Endothelial cell of umbilical vein (primary cell): ENCODE measurements at regions not wholly inside any gene's neighbourhood (a gene's known extent, or its start where the extent isn't known, plus 50 kb on each side); places are given as distances from the start of the nearest gene placed in this dataset.
A peak's percentile ranks its signal among the peaks of the same experiment; 100 is the strongest.

Experiments used
- BruUV-seq: library from RNA; stranded (reverse); fragments of 400-500 nt; replicated peaks from 2 replicates; lab custom pipeline; 2021; lab: Mats Ljungman, UMichigan
- CTCF ChIA-PET: fragments of 300-600, 350-600 bp; sonication (Branson Sonifier 250); formaldehyde crosslinking; loops from one replicate; lab custom pipeline; 2021; ENCODE audit warnings: antibody characterized with exemption, inconsistent platforms; lab: Charles Lee
- POLR2A ChIA-PET: fragments of 300-600, 350-600 bp; sonication (Branson Sonifier 250); formaldehyde crosslinking; loops from one replicate; lab custom pipeline; 2021; ENCODE audit warnings: antibody characterized with exemption, inconsistent platforms; lab: Charles Lee
- DNase-seq: peaks from one replicate; pipeline ENCODE4 v3.0.0-alpha.2; 2011; ENCODE audit warnings: low read depth, low spot score
- FAIRE-seq: peaks from 2 replicates; lab custom pipeline; 2011; peaks lifted over from hg19 to GRCh38; lab: Jason Lieb, UNC
- H2AFZ ChIP-seq: 2 replicates; pipeline ENCODE4 v1.6.0; 2012; ENCODE audit warnings: low read depth, low read length, control low read depth, inconsistent platforms
- H3K27ac ChIP-seq: 2 replicates; pipeline ENCODE4 v1.5.1; 2011; ENCODE audit warnings: low read depth, mild to moderate bottlenecking, control low read depth, low read length, moderate library complexity; ENCODE audit not compliant: insufficient read depth
- H3K27me3 ChIP-seq, 2 experiments: 2 replicates each; pipeline versions ENCODE4 v1.6.0 to v1.6.1; 2011; ENCODE audit warnings: low read length in 2 of 2, mixed read lengths in 1 of 2; ENCODE audit not compliant: control insufficient read depth in 2 of 2, insufficient read depth in 2 of 2
- H3K36me3 ChIP-seq, 2 experiments: 2 replicates in 1 of 2; 3 replicates in 1 of 2; pipeline ENCODE4 v1.5.1; 2011; ENCODE audit warnings: low read length in 2 of 2, mild to moderate bottlenecking in 1 of 2, moderate library complexity in 1 of 2; ENCODE audit not compliant: control insufficient read depth in 2 of 2, insufficient read depth in 2 of 2; ENCODE audit errors: extremely low read depth in 1 of 2
- H3K4me1 ChIP-seq: 3 replicates; pipeline ENCODE4 v1.5.1; 2011; ENCODE audit warnings: mild to moderate bottlenecking, low read length; ENCODE audit not compliant: control insufficient read depth, insufficient read depth; ENCODE audit errors: extremely low read depth
- H3K4me2 ChIP-seq: 2 replicates; pipeline ENCODE4 v1.6.1; 2011; ENCODE audit warnings: low read length, control low read depth, mixed read lengths; ENCODE audit not compliant: insufficient read depth
- H3K4me3 ChIP-seq, 3 experiments: fragments of 200-600 bp in 1 of 3; sonication (generic), shearing (Covaris generic) in 1 of 3; replicated peaks in 1 of 3; 2 replicates each; pipeline ENCODE4 v1.5.1; 2011 to 2016; ENCODE audit warnings: control low read depth in 3 of 3, low read length in 3 of 3, mild to moderate bottlenecking in 2 of 3, inconsistent platforms in 1 of 3, low read depth in 1 of 3, moderate library complexity in 1 of 3; ENCODE audit not compliant: insufficient read depth in 1 of 3
- H3K79me2 ChIP-seq: 2 replicates; pipeline ENCODE4 v1.6.0; 2012; ENCODE audit warnings: low read length, inconsistent platforms; ENCODE audit not compliant: control insufficient read depth, insufficient read depth
- H3K9ac ChIP-seq: replicated peaks from 2 replicates; pipeline ENCODE3; 2011; ENCODE audit warnings: low read length, control low read depth; ENCODE audit not compliant: insufficient read depth; ENCODE audit errors: extremely low read depth
- H3K9me1 ChIP-seq: replicated peaks from 3 replicates; pipeline ENCODE4 v1.6.0; 2011; ENCODE audit warnings: mild to moderate bottlenecking, low read length; ENCODE audit not compliant: control insufficient read depth, insufficient read depth; ENCODE audit errors: extremely low read depth
- H3K9me3 ChIP-seq: replicated peaks from 2 replicates; pipeline ENCODE4 v1.5.1; 2012; ENCODE audit warnings: low read length, inconsistent platforms; ENCODE audit not compliant: control insufficient read depth, insufficient read depth
- H4K20me1 ChIP-seq: replicated peaks from 2 replicates; pipeline ENCODE3; 2011; ENCODE audit warnings: mild to moderate bottlenecking, low read length; ENCODE audit not compliant: control insufficient read depth, insufficient read depth; ENCODE audit errors: extremely low read depth
- EZH2 ChIP-seq: IDR thresholded peaks from 2 replicates; pipeline ENCODE4 v1.6.1; 2012; ENCODE audit warnings: borderline replicate concordance, low read depth, mild to moderate bottlenecking, moderate library complexity, low read length, inconsistent platforms; ENCODE audit not compliant: severe bottlenecking
- FOS ChIP-seq: IDR thresholded peaks from 2 replicates; pipeline ENCODE4 v1.6.1; 2011; ENCODE audit warnings: mild to moderate bottlenecking, low read length, moderate library complexity, borderline replicate concordance; ENCODE audit not compliant: insufficient read depth
- GATA2 ChIP-seq: IDR thresholded peaks from 2 replicates; pipeline ENCODE4 v1.7.0; 2011; ENCODE audit warnings: low read depth, mild to moderate bottlenecking, moderate library complexity, mixed read lengths, low read length; ENCODE audit not compliant: insufficient read length, insufficient read depth
- JUN ChIP-seq: IDR thresholded peaks from 2 replicates; pipeline ENCODE4 v1.6.1; 2011; ENCODE audit warnings: borderline replicate concordance, low read depth; ENCODE audit not compliant: insufficient read length, insufficient read depth
- MYC ChIP-seq: IDR thresholded peaks from one replicate; pipeline ENCODE4 v1.6.1; 2011; ENCODE audit warnings: mild to moderate bottlenecking, low read depth, low read length
- POLR2A ChIP-seq: IDR thresholded peaks from 2 replicates; pipeline ENCODE4 v1.6.1; 2012; ENCODE audit warnings: low read depth, mild to moderate bottlenecking, control low read depth, low read length
- POLR2AphosphoS5 ChIP-seq: IDR thresholded peaks from 2 replicates; pipeline ENCODE4 v1.6.1; 2012; ENCODE audit warnings: low read depth, mild to moderate bottlenecking, control low read depth, low read length, moderate library complexity; ENCODE audit not compliant: insufficient read depth
- dilution Hi-C: fragments of 300-500 bp; cut with MboI; formaldehyde crosslinking; loops from one replicate; pipeline ENCODE4 v1.15.0; 2019; ENCODE audit warnings: low sequenced_read_pairs; ENCODE audit not compliant: extremely low pct_ligation_motif_present
- intact Hi-C: fragments of 100-400 bp; cut with micrococcal nuclease; formaldehyde crosslinking; loops from one replicate; pipeline ENCODE4 v1.10.0; 2022
- TF ChIP-seq, protein P1 (sequence below): IDR thresholded peaks from 2 replicates; pipeline ENCODE4 v1.6.1; 2011; ENCODE audit not compliant: insufficient read depth, insufficient read length
- TF ChIP-seq, protein P2 (sequence below), 2 donors: IDR thresholded peaks; 1 replicate in 1 of 2; 2 replicates in 1 of 2; pipeline ENCODE4 v1.5.1; 2011; ENCODE audit warnings: low read length in 2 of 2, mild to moderate bottlenecking in 2 of 2, moderate library complexity in 2 of 2, control low read depth in 1 of 2, inconsistent platforms in 1 of 2, low read depth in 1 of 2; ENCODE audit not compliant: insufficient read depth in 1 of 2; ENCODE audit errors: extremely low read depth in 1 of 2

DNA sequence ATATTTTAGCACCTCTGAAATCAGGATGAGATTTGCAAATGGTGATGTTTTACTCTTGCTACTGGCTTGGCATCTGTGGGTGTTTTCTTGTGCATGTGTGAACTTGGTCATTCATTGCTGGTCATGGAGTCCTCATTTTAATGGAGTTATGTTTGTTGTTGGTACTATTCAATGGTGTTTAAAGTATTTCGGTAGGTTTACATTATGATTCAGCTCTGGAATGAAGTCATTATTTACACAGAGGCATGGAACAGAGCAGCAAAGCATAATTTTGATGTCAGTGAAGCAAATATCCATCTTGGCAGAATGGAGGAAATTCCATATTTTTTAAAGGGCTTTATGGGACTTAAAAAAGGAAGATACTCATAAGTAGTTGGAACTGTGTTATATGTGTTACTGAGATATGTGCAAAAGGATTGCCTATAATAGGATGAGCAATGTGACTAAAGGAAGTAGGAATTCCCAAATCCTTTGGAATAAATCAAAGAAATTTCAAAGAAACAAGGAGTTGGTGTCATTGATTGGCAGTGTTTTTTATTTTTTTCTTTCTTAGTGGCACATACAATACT lies 147.4 kb downstream of the ACTBL2 start:
- no peak overlapping the region for H3K9ac ChIP-seq
- no peaks in the 10 kb centered on the region for H4K20me1 ChIP-seq
- dilution Hi-C loops (no loop called here), intact Hi-C loops (no loop called here)
- ChIA-PET POLR2A (no interaction called here), CTCF (interaction anchor here (1.5 to 2.1 kb wide), 2 partner anchors 8 to 40 kb away, joined by 3 to 6 read pairs; no protein-coding TSS in a partner anchor)
- TF ChIP-seq FOS (peak; percentile 69), JUN (peak; percentile 35), MYC (no peak), GATA2 (no peak)
- TF ChIP-seq, protein P1, sequence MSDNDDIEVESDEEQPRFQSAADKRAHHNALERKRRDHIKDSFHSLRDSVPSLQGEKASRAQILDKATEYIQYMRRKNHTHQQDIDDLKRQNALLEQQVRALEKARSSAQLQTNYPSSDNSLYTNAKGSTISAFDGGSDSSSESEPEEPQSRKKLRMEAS = no peak
- no peaks in the 10 kb centered on the region for H3K9me3 ChIP-seq
- DNase-seq (peak; percentile 81), FAIRE-seq (no peak)
- no peaks in the 10 kb centered on the region for H3K9me1 ChIP-seq
- H2AFZ ChIP-seq = no peak overlapping the region
- H3K27ac ChIP-seq = no peak overlapping the region
- H3K36me3 ChIP-seq = no peaks in the 10 kb centered on the region
- no TSS peak for BruUV-seq
- H3K4me3 ChIP-seq = no peak overlapping the region
- peaks cover 13% of the 10 kb centered on the region for H3K4me1 ChIP-seq
- no peaks in the 10 kb centered on the region for H3K27me3 ChIP-seq
- H3K4me2 ChIP-seq = peak overlapping the region; percentile 22
- H3K79me2 ChIP-seq = no peaks in the 10 kb centered on the region

DNA sequence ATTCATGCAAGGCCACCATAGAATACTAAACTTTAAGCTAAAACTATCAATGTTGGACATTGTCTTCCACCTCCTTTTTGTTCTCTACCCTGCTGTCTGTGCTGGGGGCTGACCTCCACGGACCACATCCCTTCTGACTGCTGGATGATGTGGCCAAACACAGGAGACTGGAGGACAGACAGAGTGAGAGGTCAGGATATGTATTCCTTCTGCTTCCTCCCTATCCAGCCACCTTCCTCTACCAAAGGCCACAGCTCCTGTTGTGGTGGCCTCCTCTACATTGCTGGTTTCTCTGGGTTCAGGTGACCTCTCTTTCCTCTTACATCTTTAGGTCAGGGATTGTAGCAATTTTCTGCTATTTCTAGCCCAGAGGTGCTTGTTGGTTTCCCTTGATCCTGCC lies 148.1 kb downstream of the ACTBL2 start:
- FAIRE-seq = peak; percentile 15
- TF ChIP-seq POLR2AphosphoS5 = peak; percentile 58
- peak; percentile 65 for TF ChIP-seq GATA2
- peak; percentile 84 for TF ChIP-seq FOS
- TF ChIP-seq JUN = no peak
- TF ChIP-seq, protein P1 = no peak
- TF ChIP-seq, protein P2, sequence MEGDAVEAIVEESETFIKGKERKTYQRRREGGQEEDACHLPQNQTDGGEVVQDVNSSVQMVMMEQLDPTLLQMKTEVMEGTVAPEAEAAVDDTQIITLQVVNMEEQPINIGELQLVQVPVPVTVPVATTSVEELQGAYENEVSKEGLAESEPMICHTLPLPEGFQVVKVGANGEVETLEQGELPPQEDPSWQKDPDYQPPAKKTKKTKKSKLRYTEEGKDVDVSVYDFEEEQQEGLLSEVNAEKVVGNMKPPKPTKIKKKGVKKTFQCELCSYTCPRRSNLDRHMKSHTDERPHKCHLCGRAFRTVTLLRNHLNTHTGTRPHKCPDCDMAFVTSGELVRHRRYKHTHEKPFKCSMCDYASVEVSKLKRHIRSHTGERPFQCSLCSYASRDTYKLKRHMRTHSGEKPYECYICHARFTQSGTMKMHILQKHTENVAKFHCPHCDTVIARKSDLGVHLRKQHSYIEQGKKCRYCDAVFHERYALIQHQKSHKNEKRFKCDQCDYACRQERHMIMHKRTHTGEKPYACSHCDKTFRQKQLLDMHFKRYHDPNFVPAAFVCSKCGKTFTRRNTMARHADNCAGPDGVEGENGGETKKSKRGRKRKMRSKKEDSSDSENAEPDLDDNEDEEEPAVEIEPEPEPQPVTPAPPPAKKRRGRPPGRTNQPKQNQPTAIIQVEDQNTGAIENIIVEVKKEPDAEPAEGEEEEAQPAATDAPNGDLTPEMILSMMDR (IDR thresholded peaks at IDR 0.05; ENCODE audit: extremely low read depth in 1 of 2, insufficient read depth in 1 of 2, low read depth in 1 of 2, low read length in 2 of 2) = no peak
- no peak for TF ChIP-seq POLR2A
- no peak for TF ChIP-seq EZH2
- no peak for TF ChIP-seq MYC
- BruUV-seq = no TSS peak
- CTCF ChIA-PET = interaction anchor here (1.5 to 2.1 kb wide), 2 partner anchors 9 to 41 kb away, joined by 3 to 6 read pairs; no protein-coding TSS in a partner anchor
- H3K27ac ChIP-seq = peak overlapping the region; percentile 5
- peak overlapping the region; percentile 25 for H2AFZ ChIP-seq
- DNase-seq = peak; percentile 64
- no peaks in the 10 kb centered on the region for H3K36me3 ChIP-seq
- H3K79me2 ChIP-seq = no peaks in the 10 kb centered on the region
- no peaks in the 10 kb centered on the region for H4K20me1 ChIP-seq
- no peak overlapping the region for H3K4me3 ChIP-seq
- dilution Hi-C loops = no loop called here
- no peaks in the 10 kb centered on the region for H3K27me3 ChIP-seq
- no peak overlapping the region for H3K9ac ChIP-seq
- no peaks in the 10 kb centered on the region for H3K9me3 ChIP-seq
- no peaks in the 10 kb centered on the region for H3K9me1 ChIP-seq
- POLR2A ChIA-PET = no interaction called here
- H3K4me2 ChIP-seq = no peak overlapping the region
- H3K4me1 ChIP-seq = peaks cover 13% of the 10 kb centered on the region
- intact Hi-C loops = no loop called here
